ENCODE measurements at regions not wholly inside any gene's neighbourhood (a gene's known extent, or its start where the extent isn't known, plus 50 kb on each side); places are given as distances from the start of the nearest gene placed in this dataset.

DNA sequence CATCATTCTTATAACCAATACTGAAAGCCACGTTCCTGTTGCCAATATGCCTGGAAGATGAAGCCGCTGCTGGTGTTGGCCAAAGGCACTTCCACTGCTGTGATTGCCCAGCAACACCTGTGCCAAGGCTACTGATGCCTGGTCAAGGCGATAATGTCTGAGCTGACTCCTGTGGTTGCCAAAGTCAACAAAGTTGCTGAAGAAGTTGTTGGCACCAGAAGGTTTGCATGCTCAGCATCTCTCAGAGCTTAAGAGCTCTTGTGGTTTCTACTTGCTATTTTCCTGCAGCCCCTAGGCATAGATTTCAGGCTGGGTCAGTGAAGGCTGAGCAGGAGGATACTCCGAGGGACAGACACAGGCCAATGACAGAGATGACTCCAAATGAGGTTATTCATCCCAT, 63.4 kb upstream of the RAB3GAP2 start:
- TF ChIP-seq, protein P1, sequence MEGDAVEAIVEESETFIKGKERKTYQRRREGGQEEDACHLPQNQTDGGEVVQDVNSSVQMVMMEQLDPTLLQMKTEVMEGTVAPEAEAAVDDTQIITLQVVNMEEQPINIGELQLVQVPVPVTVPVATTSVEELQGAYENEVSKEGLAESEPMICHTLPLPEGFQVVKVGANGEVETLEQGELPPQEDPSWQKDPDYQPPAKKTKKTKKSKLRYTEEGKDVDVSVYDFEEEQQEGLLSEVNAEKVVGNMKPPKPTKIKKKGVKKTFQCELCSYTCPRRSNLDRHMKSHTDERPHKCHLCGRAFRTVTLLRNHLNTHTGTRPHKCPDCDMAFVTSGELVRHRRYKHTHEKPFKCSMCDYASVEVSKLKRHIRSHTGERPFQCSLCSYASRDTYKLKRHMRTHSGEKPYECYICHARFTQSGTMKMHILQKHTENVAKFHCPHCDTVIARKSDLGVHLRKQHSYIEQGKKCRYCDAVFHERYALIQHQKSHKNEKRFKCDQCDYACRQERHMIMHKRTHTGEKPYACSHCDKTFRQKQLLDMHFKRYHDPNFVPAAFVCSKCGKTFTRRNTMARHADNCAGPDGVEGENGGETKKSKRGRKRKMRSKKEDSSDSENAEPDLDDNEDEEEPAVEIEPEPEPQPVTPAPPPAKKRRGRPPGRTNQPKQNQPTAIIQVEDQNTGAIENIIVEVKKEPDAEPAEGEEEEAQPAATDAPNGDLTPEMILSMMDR (IDR thresholded peaks at IDR 0.05), result no peak
- Mint-ChIP-seq H3K4me1 (ENCODE audit: unreplicated experiment) (no peaks in the 10 kb centered on the region), H3K9me3 (ENCODE audit: unreplicated experiment) (no peaks in the 10 kb centered on the region), H3K27ac (ENCODE audit: unreplicated experiment) (no peak overlapping the region), H3K27me3 (ENCODE audit: unreplicated experiment) (no peaks in the 10 kb centered on the region), H3K4me3 (ENCODE audit: unreplicated experiment) (no peak overlapping the region), H3K36me3 (ENCODE audit: unreplicated experiment) (no peaks in the 10 kb centered on the region)
- DNase-seq (ENCODE audit: extremely low spot score, unreplicated experiment), result no peak

DNA sequence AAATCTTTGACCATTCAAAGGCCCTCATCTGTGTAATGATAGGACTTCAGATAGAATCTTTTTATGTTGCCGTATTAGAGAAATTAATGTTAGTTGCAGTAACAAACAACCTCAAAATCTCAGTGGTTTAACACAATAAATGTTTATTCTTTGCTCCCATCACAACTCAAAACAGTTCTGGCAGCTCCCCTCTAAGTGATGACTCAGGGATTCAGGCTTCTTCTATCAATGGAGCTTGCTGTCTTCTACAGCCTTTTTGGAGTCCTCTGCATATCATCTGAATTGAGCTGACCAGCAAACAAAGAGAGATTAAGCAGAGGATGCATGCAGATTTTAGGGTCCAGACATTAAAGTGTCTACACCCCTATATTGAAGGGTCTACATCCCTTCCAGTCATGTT, 59.1 kb upstream of the RAB3GAP2 start:
- H3K27me3 Mint-ChIP-seq (ENCODE audit: unreplicated experiment), result peaks cover 5% of the 10 kb centered on the region
- no peak for DNase-seq (ENCODE audit: extremely low spot score, unreplicated experiment)
- no peaks in the 10 kb centered on the region for H3K9me3 Mint-ChIP-seq (ENCODE audit: unreplicated experiment)
- H3K36me3 Mint-ChIP-seq (ENCODE audit: unreplicated experiment), result no peaks in the 10 kb centered on the region
- H3K4me1 Mint-ChIP-seq (ENCODE audit: unreplicated experiment), result peaks cover 4% of the 10 kb centered on the region
- H3K27ac Mint-ChIP-seq (ENCODE audit: unreplicated experiment), result no peak overlapping the region
- TF ChIP-seq, protein P1 (IDR thresholded peaks at IDR 0.05), result no peak
- H3K4me3 Mint-ChIP-seq (ENCODE audit: unreplicated experiment), result no peak overlapping the region

DNA sequence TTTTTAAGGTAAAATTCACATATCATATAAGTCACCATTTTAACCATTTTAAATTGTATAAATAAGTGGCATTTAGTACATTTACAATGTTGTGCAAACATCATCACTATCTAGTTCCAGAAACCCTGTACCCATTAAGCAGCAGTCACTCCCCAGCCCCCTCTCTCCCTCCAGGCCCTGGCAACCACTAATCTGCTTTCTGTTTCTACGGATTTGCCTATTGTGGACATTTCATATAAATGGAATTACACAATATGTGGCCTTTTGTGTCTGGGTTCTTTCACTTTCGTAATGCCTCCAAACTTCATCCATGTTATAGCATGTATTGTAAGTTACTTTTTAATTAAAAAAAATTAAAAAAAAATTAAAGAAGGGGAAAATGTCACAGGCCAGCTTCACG, 58.0 kb upstream of the RAB3GAP2 start:
- H3K27me3 Mint-ChIP-seq (ENCODE audit: unreplicated experiment), result peaks cover 5% of the 10 kb centered on the region
- H3K27ac Mint-ChIP-seq (ENCODE audit: unreplicated experiment), result no peak overlapping the region
- H3K4me3 Mint-ChIP-seq (ENCODE audit: unreplicated experiment), result no peak overlapping the region
- no peaks in the 10 kb centered on the region for H3K36me3 Mint-ChIP-seq (ENCODE audit: unreplicated experiment)
- peaks cover 13% of the 10 kb centered on the region for H3K4me1 Mint-ChIP-seq (ENCODE audit: unreplicated experiment)
- TF ChIP-seq, protein P1 (IDR thresholded peaks at IDR 0.05), result no peak
- no peak for DNase-seq (ENCODE audit: extremely low spot score, unreplicated experiment)
- H3K9me3 Mint-ChIP-seq (ENCODE audit: unreplicated experiment), result no peaks in the 10 kb centered on the region

DNA sequence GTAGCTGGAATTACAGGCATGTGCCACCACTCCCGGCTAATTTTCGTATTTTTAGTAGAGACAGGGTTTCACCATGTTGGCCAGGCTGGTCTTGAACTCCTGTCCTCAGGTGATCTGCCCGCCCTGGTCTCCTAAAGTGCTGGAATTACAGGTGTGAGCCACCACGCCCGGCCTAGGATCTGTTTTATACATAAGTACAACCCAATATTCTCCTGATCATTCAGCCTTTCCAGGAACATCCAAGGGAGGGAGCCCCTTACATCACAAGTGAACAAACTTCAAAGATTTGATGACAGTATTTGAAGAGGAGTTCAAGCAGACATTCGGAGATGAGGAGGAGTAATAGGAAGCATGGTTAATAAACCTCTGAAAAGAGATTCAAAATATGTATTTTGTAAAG, 54.9 kb upstream of the RAB3GAP2 start:
- H3K36me3 Mint-ChIP-seq (ENCODE audit: unreplicated experiment), result no peaks in the 10 kb centered on the region
- H3K27ac Mint-ChIP-seq (ENCODE audit: unreplicated experiment), result no peak overlapping the region
- no peaks in the 10 kb centered on the region for H3K9me3 Mint-ChIP-seq (ENCODE audit: unreplicated experiment)
- H3K4me3 Mint-ChIP-seq (ENCODE audit: unreplicated experiment), result no peak overlapping the region
- H3K27me3 Mint-ChIP-seq (ENCODE audit: unreplicated experiment), result peaks cover 9% of the 10 kb centered on the region
- DNase-seq (ENCODE audit: extremely low spot score, unreplicated experiment), result no peak
- TF ChIP-seq, protein P1 (IDR thresholded peaks at IDR 0.05), result no peak
- H3K4me1 Mint-ChIP-seq (ENCODE audit: unreplicated experiment), result peaks cover 17% of the 10 kb centered on the region

DNA sequence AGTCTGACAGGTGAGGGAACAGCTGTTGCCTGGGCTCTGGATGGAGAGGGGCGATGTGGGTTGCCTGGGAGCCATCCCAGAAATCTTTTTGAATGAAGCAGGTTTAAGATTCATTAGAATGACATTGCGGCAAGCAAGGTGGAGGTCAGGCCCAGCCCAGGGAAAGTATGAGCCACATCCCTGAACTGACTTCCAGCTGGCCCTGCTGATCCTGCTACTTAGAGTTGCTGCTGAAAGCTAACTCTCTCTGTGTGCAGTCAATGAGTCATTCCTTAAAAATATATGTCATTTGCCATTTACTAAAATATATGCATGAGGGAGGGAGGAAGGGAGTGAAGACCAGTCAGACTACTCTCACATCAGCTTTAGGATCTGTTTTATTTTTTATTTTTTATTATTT, 54.3 kb upstream of the RAB3GAP2 start:
- DNase-seq (ENCODE audit: extremely low spot score, unreplicated experiment), result no peak
- no peaks in the 10 kb centered on the region for H3K36me3 Mint-ChIP-seq (ENCODE audit: unreplicated experiment)

More for the DNA sequence above, 54.3 kb upstream of the RAB3GAP2 start:
- Mint-ChIP-seq H3K9me3 (ENCODE audit: unreplicated experiment) (no peaks in the 10 kb centered on the region), H3K4me1 (ENCODE audit: unreplicated experiment) (peaks cover 17% of the 10 kb centered on the region), H3K4me3 (ENCODE audit: unreplicated experiment) (no peak overlapping the region), H3K27ac (ENCODE audit: unreplicated experiment) (no peak overlapping the region), H3K27me3 (ENCODE audit: unreplicated experiment) (peaks cover 9% of the 10 kb centered on the region)
- TF ChIP-seq, protein P1 (IDR thresholded peaks at IDR 0.05), result no peak
